HEK293 (cell line): ENCODE measurements at regions not wholly inside any gene's neighbourhood (a gene's known extent, or its start where the extent isn't known, plus 50 kb on each side); places are given as distances from the start of the nearest gene placed in this dataset.

Experiments used
- MZF1 ChIP-seq: fragments of 450-650 bp; formaldehyde crosslinking; IDR thresholded peaks from 2 replicates; pipeline ENCODE4 v1.5.1; 2017; ENCODE audit warnings: missing biosample characterization, missing genetic modification characterization, borderline replicate concordance
- PATZ1 ChIP-seq: fragments of 450-650 bp; formaldehyde crosslinking; IDR thresholded peaks from 2 replicates; pipeline ENCODE4 v1.5.1; 2016; ENCODE audit warnings: missing biosample characterization, missing genetic modification characterization
- ZNF629 ChIP-seq: fragments of 450-650 bp; formaldehyde crosslinking; IDR thresholded peaks from 2 replicates; pipeline ENCODE4 v1.5.1; 2017; ENCODE audit warnings: missing biosample characterization, missing genetic modification characterization
- ZNF837 ChIP-seq: fragments of 450-650 bp; formaldehyde crosslinking; IDR thresholded peaks from 2 replicates; pipeline ENCODE4 v1.5.1; 2016; ENCODE audit warnings: missing biosample characterization, missing genetic modification characterization

- TF ChIP-seq ZNF629 (no peak), ZNF837 (no peak), MZF1 (tag by site-specific recombination) (no peak), PATZ1 (tag by site-specific recombination) (no peak)
Measured at GRCh38 chr4:83664071-83664470, 128.2 kb downstream of the GPAT3 start.
